ENCODE measurements at regions not wholly inside any gene's neighbourhood (a gene's known extent, or its start where the extent isn't known, plus 50 kb on each side); places are given as distances from the start of the nearest gene placed in this dataset.
"Not testable (repeated sequence)": the region's sequence is repeated elsewhere in the genome, so short reads cannot be mapped to it uniquely, and the experiment has no call there.

- not testable (repeated sequence) for H4K8ac ChIP-seq (replicated peaks; ENCODE audit: insufficient read length, low read depth, low read length); H3K36me3 Mint-ChIP-seq (ENCODE audit: insufficient read depth in 1 of 3, low read depth in 3 of 3); H3K27me3 ChIP-seq (ENCODE audit: insufficient read depth, low read length); H3K4me1 ChIP-seq (ENCODE audit: insufficient read depth, low read length); H3K14ac ChIP-seq (ENCODE audit: insufficient read depth, low read length); H3K4me1 Mint-ChIP-seq; H3K18ac ChIP-seq (ENCODE audit: insufficient read length, low read depth, low read length); H4K20me1 ChIP-seq (ENCODE audit: control insufficient read depth, insufficient read depth, insufficient read length); H3K23ac ChIP-seq (ENCODE audit: insufficient read length, low read depth, low read length); H2BK15ac ChIP-seq (ENCODE audit: low read depth, low read length); H3K9me3 Mint-ChIP-seq; H3K79me2 ChIP-seq (ENCODE audit: insufficient read depth, low read length); H2BK20ac ChIP-seq (ENCODE audit: low read depth, low read length, poor library complexity, severe bottlenecking); H3K9ac ChIP-seq (ENCODE audit: extremely low read depth, insufficient read length, low read length); H4K5ac ChIP-seq (ENCODE audit: insufficient read length, low read depth, low read length); H3K9me3 ChIP-seq (ENCODE audit: control insufficient read depth, low read depth, low read length); H3K27ac ChIP-seq (ENCODE audit: insufficient read length, low read depth, low read length); H3K4me2 ChIP-seq (ENCODE audit: insufficient read depth, insufficient read length, low read length); H2AK5ac ChIP-seq (ENCODE audit: insufficient read length, low read length); H4K91ac ChIP-seq (ENCODE audit: insufficient read length, low read depth, low read length); H3K4ac ChIP-seq (ENCODE audit: low read depth, low read length); H3T11ph ChIP-seq (ENCODE audit: low read length); H2BK12ac ChIP-seq (ENCODE audit: insufficient read length, low read depth, low read length); H2AFZ ChIP-seq (ENCODE audit: low read length); H2BK5ac ChIP-seq (ENCODE audit: insufficient read length, low read length); H3K27me3 Mint-ChIP-seq (ENCODE audit: low read depth); H2BK120ac ChIP-seq (ENCODE audit: low read depth, low read length, poor library complexity, severe bottlenecking); H3K4me3 Mint-ChIP-seq; H3K79me1 ChIP-seq (ENCODE audit: insufficient read depth, low read depth, low read length, poor library complexity, severe bottlenecking); H3K27ac Mint-ChIP-seq; H3K23me2 ChIP-seq (ENCODE audit: insufficient read length, low read depth, low read length, poor library complexity, severe bottlenecking); H3K56ac ChIP-seq (ENCODE audit: insufficient read length, low read depth, low read length)
- TF ChIP-seq, protein P1, sequence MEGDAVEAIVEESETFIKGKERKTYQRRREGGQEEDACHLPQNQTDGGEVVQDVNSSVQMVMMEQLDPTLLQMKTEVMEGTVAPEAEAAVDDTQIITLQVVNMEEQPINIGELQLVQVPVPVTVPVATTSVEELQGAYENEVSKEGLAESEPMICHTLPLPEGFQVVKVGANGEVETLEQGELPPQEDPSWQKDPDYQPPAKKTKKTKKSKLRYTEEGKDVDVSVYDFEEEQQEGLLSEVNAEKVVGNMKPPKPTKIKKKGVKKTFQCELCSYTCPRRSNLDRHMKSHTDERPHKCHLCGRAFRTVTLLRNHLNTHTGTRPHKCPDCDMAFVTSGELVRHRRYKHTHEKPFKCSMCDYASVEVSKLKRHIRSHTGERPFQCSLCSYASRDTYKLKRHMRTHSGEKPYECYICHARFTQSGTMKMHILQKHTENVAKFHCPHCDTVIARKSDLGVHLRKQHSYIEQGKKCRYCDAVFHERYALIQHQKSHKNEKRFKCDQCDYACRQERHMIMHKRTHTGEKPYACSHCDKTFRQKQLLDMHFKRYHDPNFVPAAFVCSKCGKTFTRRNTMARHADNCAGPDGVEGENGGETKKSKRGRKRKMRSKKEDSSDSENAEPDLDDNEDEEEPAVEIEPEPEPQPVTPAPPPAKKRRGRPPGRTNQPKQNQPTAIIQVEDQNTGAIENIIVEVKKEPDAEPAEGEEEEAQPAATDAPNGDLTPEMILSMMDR (conservative IDR thresholded peaks at IDR 0.05) = peak; percentile 28; the same call in 1 of the 3 replicates
- DNase-seq = peak; percentile 49
- no CpG with 5 or more reads among the region's 3 CpGs for WGBS (ENCODE audit: extremely low coverage, insufficient read length, low lambda C conversion rate)
Measured at GRCh38 chr6:128703794-128704193, 179.1 kb upstream of the LAMA2 start.
